ENCODE measurements at regions not wholly inside any gene's neighbourhood (a gene's known extent, or its start where the extent isn't known, plus 50 kb on each side); places are given as distances from the start of the nearest gene placed in this dataset.

DNA sequence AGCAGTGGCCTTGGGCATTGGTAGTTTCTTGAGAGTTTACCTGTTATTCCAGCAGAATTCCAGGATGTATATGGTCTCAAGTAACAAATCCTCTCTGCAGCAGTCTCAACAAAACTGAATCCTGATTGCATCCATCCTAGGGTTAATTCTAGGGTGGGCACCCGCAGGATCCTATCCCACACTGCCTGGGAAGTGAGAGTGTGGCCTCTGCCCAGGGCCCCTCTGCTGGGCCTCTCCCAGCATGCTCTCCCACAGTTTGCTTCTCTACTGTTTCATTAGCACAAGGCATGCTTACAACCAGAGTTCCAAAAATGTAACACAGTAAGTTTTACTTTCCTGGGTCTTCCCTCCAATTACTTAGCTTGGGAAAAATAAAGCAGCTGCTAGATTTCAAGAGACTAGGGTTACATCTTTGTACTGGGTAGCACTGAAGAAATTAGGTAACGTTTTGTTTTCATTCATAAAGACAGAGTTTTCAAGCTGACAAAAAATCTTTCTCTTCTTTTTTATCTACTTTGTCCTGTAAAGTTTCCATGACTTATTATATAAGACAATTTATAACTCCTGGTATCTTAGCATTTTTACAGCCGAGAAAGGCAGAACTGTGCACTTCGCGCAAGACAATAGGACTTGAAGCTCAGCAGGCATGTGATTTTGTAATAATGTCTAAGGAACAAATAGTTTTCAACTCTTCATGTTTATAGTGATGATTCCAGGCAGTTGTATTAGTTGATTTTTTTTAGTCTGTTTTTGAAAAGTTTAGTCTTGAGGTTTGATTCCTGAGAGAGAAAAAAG is 131.2 kb upstream of the PCDH18 start:
- 75% methylated on average over 5 of the region's 5 CpGs for WGBS, 2 donors
- peak overlapping the region in 2 of 4 donors; percentile 7 to 31 for H3K27ac ChIP-seq

DNA sequence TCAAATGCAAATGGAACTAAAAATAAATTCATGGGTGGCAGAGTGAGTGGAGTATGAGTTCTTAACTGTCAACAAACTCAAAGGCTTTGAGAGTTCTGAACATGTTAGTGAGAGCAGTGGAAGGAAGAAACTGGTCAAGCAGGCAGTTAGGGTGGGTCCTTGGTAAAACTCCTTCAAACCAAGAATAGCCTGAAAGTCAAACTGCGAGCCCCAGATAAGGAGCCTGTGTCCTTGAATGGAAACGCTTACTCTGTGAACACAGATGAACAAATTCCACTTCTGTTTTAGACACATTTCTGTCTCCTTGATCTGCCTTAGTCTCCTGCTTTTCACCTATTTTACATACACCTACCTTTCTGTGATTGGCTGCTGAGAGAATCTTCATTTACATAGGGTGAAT is 129.4 kb upstream of the PCDH18 start:
- TF ChIP-seq, protein P1, sequence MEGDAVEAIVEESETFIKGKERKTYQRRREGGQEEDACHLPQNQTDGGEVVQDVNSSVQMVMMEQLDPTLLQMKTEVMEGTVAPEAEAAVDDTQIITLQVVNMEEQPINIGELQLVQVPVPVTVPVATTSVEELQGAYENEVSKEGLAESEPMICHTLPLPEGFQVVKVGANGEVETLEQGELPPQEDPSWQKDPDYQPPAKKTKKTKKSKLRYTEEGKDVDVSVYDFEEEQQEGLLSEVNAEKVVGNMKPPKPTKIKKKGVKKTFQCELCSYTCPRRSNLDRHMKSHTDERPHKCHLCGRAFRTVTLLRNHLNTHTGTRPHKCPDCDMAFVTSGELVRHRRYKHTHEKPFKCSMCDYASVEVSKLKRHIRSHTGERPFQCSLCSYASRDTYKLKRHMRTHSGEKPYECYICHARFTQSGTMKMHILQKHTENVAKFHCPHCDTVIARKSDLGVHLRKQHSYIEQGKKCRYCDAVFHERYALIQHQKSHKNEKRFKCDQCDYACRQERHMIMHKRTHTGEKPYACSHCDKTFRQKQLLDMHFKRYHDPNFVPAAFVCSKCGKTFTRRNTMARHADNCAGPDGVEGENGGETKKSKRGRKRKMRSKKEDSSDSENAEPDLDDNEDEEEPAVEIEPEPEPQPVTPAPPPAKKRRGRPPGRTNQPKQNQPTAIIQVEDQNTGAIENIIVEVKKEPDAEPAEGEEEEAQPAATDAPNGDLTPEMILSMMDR (IDR thresholded peaks at IDR 0.05) = no peak
- TF ChIP-seq EP300 (IDR thresholded peaks at IDR 0.05) (no peak), POLR2A (IDR thresholded peaks at IDR 0.05) (no peak), POLR2AphosphoS5 (IDR thresholded peaks at IDR 0.05) (no peak)
- no peaks in the 10 kb centered on the region for H3K36me3 ChIP-seq
- H3K4me1 ChIP-seq = peaks cover 0 to 9% (median 4%) of the 10 kb centered on the region in 4 donors
- H3K27ac ChIP-seq = no peak overlapping the region
- ATAC-seq (ENCODE audit: low FRiP score in 2 of 2) = no peak
- 76 to 86% methylated on average over 2 of the region's 2 CpGs for WGBS, 2 donors
- no peak overlapping the region for H3K4me3 ChIP-seq
- H3K9me3 ChIP-seq = no peaks in the 10 kb centered on the region
- DNase-seq = no peak
- H3K27me3 ChIP-seq = no peaks in the 10 kb centered on the region

More for the DNA sequence above, 131.2 kb upstream of the PCDH18 start:
- Histone ChIP-seq H3K27me3 (no peaks in the 10 kb centered on the region), H3K4me1 (peaks cover 0 to 9% (median 4%) of the 10 kb centered on the region in 4 donors), H3K9me3 (no peaks in the 10 kb centered on the region), H3K4me3 (no peak overlapping the region), H3K36me3 (no peaks in the 10 kb centered on the region)
- ATAC-seq (ENCODE audit: low FRiP score in 2 of 2) = no peak
- no peak for DNase-seq
- TF ChIP-seq, protein P1 (IDR thresholded peaks at IDR 0.05) = no peak
- TF ChIP-seq EP300 (IDR thresholded peaks at IDR 0.05) (no peak), POLR2A (IDR thresholded peaks at IDR 0.05) (no peak), POLR2AphosphoS5 (IDR thresholded peaks at IDR 0.05) (no peak)

DNA sequence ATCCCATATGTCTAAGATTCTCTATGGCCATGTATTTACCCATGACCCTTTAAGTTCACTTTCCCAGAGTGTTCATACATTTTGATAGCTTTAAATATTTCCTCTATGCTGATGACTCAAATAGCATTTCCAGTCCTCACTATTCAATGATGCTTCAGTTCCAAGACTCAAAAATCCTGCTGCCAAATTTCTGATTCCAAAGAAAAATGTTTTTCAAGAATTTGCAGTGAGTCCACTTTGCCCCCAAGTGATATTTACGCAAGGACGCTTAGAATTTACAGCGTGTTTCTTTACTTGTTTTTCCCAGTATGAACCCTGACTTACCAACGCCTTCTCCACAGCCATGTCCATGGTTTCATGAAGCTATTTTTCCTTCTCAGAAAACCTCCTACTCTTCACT is 127.9 kb upstream of the PCDH18 start:
- WGBS, 2 donors = 76 to 79% methylated on average over 4 of the region's 4 CpGs
- no peak for DNase-seq
- TF ChIP-seq, protein P1 (IDR thresholded peaks at IDR 0.05) = no peak
- TF ChIP-seq EP300 (IDR thresholded peaks at IDR 0.05) (no peak), POLR2A (IDR thresholded peaks at IDR 0.05) (no peak), POLR2AphosphoS5 (IDR thresholded peaks at IDR 0.05) (no peak)

DNA sequence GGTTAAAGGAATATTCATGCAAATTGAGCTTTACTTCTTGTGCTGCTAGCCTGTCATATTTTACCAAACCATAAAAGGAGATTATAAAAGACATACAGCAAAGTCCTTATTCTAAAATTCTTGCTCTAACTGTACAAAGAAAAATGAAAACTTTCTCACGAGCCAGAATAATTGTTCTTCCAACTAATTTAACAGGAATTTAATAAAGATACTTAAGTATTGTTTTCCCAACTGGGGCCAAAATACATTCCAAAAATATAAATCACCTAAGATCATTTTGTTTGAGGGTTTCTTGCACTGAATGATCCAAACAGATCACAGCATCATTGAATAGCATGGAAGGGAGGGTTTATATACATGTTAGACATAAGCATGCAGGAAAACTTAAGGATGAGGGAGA is 127.1 kb upstream of the PCDH18 start:
- ATAC-seq (ENCODE audit: low FRiP score in 2 of 2) (no peak), DNase-seq (no peak)
- Histone ChIP-seq H3K27ac (no peak overlapping the region), H3K4me1 (peaks cover 0 to 9% (median 3%) of the 10 kb centered on the region in 4 donors), H3K4me3 (no peak overlapping the region), H3K27me3 (no peaks in the 10 kb centered on the region), H3K9me3 (no peaks in the 10 kb centered on the region), H3K36me3 (no peaks in the 10 kb centered on the region)
- TF ChIP-seq POLR2A (IDR thresholded peaks at IDR 0.05) (no peak), EP300 (IDR thresholded peaks at IDR 0.05) (no peak), POLR2AphosphoS5 (IDR thresholded peaks at IDR 0.05) (no peak)
- TF ChIP-seq, protein P1 (IDR thresholded peaks at IDR 0.05) = no peak
- WGBS, 2 donors = 39 to 46% methylated on average over 1 of the region's 1 CpG

More for the DNA sequence above, 127.9 kb upstream of the PCDH18 start:
- no peak for ATAC-seq (ENCODE audit: low FRiP score in 2 of 2)
- H3K27ac ChIP-seq = no peak overlapping the region
- no peak overlapping the region for H3K4me3 ChIP-seq
- no peaks in the 10 kb centered on the region for H3K9me3 ChIP-seq
- no peaks in the 10 kb centered on the region for H3K27me3 ChIP-seq
- no peaks in the 10 kb centered on the region for H3K36me3 ChIP-seq
- H3K4me1 ChIP-seq = peaks cover 0 to 9% (median 4%) of the 10 kb centered on the region in 4 donors

DNA sequence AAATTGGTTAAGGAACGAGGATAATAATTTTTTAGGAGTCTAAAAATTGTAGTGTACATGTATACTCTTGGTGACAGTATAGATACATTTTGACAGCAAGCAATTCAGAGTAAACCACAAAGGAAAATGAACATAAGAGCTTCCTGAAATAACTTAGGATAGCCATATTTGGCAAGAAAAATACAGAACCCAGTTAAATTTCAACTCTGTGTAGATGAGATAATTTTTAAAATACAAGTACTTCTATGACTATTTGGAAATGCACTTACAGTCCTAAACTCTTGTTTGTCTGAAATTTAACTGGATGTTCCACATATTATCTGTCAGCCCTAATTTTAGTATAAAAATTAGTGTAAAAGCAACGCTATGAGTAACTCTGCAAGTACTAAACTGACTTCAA is 124.4 kb upstream of the PCDH18 start:
- WGBS, 2 donors = 66 to 75% methylated on average over 2 of the region's 2 CpGs
- ATAC-seq (ENCODE audit: low FRiP score in 2 of 2) (no peak), DNase-seq (no peak)
- no peaks in the 10 kb centered on the region for H3K9me3 ChIP-seq
- H3K4me1 ChIP-seq = no peaks in the 10 kb centered on the region
- no peak overlapping the region for H3K27ac ChIP-seq
- H3K4me3 ChIP-seq = no peak overlapping the region
- no peaks in the 10 kb centered on the region for H3K36me3 ChIP-seq
- TF ChIP-seq, protein P1 (IDR thresholded peaks at IDR 0.05) = no peak
- no peak for TF ChIP-seq POLR2AphosphoS5 (IDR thresholded peaks at IDR 0.05)
- TF ChIP-seq POLR2A (IDR thresholded peaks at IDR 0.05) = no peak
- no peak for TF ChIP-seq EP300 (IDR thresholded peaks at IDR 0.05)
- no peaks in the 10 kb centered on the region for H3K27me3 ChIP-seq

Measured in upper lobe of left lung (tissue), 6 donors.